ENCODE measurements at regions not wholly inside any gene's neighbourhood (a gene's known extent, or its start where the extent isn't known, plus 50 kb on each side); places are given as distances from the start of the nearest gene placed in this dataset.

GRCh38 chr4:187073820-187074219, 350.2 kb upstream of the FAT1 start:
- TF ChIP-seq, protein P1, sequence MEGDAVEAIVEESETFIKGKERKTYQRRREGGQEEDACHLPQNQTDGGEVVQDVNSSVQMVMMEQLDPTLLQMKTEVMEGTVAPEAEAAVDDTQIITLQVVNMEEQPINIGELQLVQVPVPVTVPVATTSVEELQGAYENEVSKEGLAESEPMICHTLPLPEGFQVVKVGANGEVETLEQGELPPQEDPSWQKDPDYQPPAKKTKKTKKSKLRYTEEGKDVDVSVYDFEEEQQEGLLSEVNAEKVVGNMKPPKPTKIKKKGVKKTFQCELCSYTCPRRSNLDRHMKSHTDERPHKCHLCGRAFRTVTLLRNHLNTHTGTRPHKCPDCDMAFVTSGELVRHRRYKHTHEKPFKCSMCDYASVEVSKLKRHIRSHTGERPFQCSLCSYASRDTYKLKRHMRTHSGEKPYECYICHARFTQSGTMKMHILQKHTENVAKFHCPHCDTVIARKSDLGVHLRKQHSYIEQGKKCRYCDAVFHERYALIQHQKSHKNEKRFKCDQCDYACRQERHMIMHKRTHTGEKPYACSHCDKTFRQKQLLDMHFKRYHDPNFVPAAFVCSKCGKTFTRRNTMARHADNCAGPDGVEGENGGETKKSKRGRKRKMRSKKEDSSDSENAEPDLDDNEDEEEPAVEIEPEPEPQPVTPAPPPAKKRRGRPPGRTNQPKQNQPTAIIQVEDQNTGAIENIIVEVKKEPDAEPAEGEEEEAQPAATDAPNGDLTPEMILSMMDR (IDR thresholded peaks at IDR 0.05): no peak
- TF ChIP-seq POLR2A (IDR thresholded peaks at IDR 0.05): no peak
